T-cell (primary cell): ENCODE measurements at regions not wholly inside any gene's neighbourhood (a gene's known extent, or its start where the extent isn't known, plus 50 kb on each side); places are given as distances from the start of the nearest gene placed in this dataset.

ENCODE experiments used
- ATAC-seq, 4 experiments: fragments of 200-7000 bp in 3 of 4; fragments of 150-1000 bp in 1 of 4; cut with Tn5 transposase; replicated peaks in 1 of 4; 1 replicate in 3 of 4; 2 replicates in 1 of 4; pipeline ENCODE4 v1.10.0; 2021; ENCODE audit warnings: moderate library complexity in 3 of 4, mild to moderate bottlenecking in 2 of 4, moderate number of reproducible peaks in 1 of 4
- CTCF ChIA-PET, 2 donors: fragments of 300-600 bp; sonication (Branson Sonifier 250); formaldehyde crosslinking; loops; one replicate each; lab custom pipeline; 2022; ENCODE audit warnings: antibody characterized with exemption in 2 of 2; lab: Charles Lee
- POLR2A ChIA-PET, 2 donors: fragments of 300-600 bp; sonication (Branson Sonifier 250); formaldehyde crosslinking; loops; one replicate each; lab custom pipeline; 2022; ENCODE audit warnings: antibody characterized with exemption in 2 of 2; lab: Charles Lee
- DNase-seq, 35 experiments: peaks; one replicate each; pipeline versions ENCODE4 v3.0.0 to v3.0.0-alpha.2; 2013 to 2023
- H3K27ac ChIP-seq: one replicate; pipeline ENCODE4 v1.5.1; 2013; ENCODE audit warnings: low read length
- H3K27me3 ChIP-seq, 2 experiments: replicated peaks in 1 of 2; 1 replicate in 1 of 2; 2 replicates in 1 of 2; pipeline versions ENCODE4 v1.6.1 to v1.7.0; 2013; ENCODE audit warnings: low read length in 1 of 2, mixed read lengths in 1 of 2; ENCODE audit not compliant: control insufficient read depth in 2 of 2, insufficient read depth in 2 of 2; ENCODE audit errors: extremely low read depth in 1 of 2
- H3K36me3 ChIP-seq, 2 donors: 1 replicate in 1 of 2; 2 replicates in 1 of 2; pipeline versions ENCODE4 v1.6.1 to v1.7.0; 2013; ENCODE audit warnings: low read length in 1 of 2; ENCODE audit not compliant: control insufficient read depth in 2 of 2, insufficient read depth in 1 of 2; ENCODE audit errors: extremely low read depth in 1 of 2
- H3K4me1 ChIP-seq, 2 experiments: 1 replicate in 1 of 2; 2 replicates in 1 of 2; pipeline versions ENCODE4 v1.6.1 to v1.7.0; 2013; ENCODE audit warnings: low read length in 2 of 2, mixed read lengths in 1 of 2; ENCODE audit not compliant: insufficient read depth in 2 of 2, control insufficient read depth in 1 of 2; ENCODE audit errors: extremely low read depth in 1 of 2
- H3K4me3 ChIP-seq, 2 donors: 1 replicate in 1 of 2; 2 replicates in 1 of 2; pipeline versions ENCODE4 v1.5.1 to v1.7.0; 2013; ENCODE audit warnings: mild to moderate bottlenecking in 2 of 2, low read length in 1 of 2, moderate library complexity in 1 of 2; ENCODE audit not compliant: control insufficient read depth in 1 of 2; ENCODE audit errors: extremely low read depth in 1 of 2
- H3K9me3 ChIP-seq: 2 replicates; pipeline ENCODE4 v1.7.0; 2013
- H3K27ac Mint-ChIP-seq, 2 donors: one replicate each; pipeline ENCODE4 v1.8.0; 2020 to 2021; ENCODE audit warnings: mild to moderate bottlenecking in 2 of 2, mixed read lengths in 2 of 2
- H3K27me3 Mint-ChIP-seq, 2 donors: one replicate each; pipeline ENCODE4 v1.8.0; 2021 to 2022; ENCODE audit warnings: mixed read lengths in 2 of 2
- H3K36me3 Mint-ChIP-seq: one replicate; pipeline ENCODE4 v1.8.0; 2021; ENCODE audit warnings: mixed read lengths
- H3K4me1 Mint-ChIP-seq, 3 donors: one replicate each; pipeline ENCODE4 v1.8.0; 2020 to 2022; ENCODE audit warnings: mixed read lengths in 3 of 3, mild to moderate bottlenecking in 1 of 3
- H3K4me3 Mint-ChIP-seq, 3 donors: one replicate each; pipeline ENCODE4 v1.8.0; 2020 to 2022; ENCODE audit warnings: mild to moderate bottlenecking in 3 of 3, mixed read lengths in 3 of 3, moderate library complexity in 3 of 3
- H3K9me3 Mint-ChIP-seq, 3 donors: one replicate each; pipeline ENCODE4 v1.8.0; 2020 to 2022; ENCODE audit warnings: mixed read lengths in 3 of 3
- WGBS: methylation state at CpG from one replicate; pipeline ENCODE4 v1.1.5; 2013; ENCODE audit warnings: missing lambda C conversion rate; ENCODE audit not compliant: insufficient coverage; 5-methylcytosine and 5-hydroxymethylcytosine counted together

DNA sequence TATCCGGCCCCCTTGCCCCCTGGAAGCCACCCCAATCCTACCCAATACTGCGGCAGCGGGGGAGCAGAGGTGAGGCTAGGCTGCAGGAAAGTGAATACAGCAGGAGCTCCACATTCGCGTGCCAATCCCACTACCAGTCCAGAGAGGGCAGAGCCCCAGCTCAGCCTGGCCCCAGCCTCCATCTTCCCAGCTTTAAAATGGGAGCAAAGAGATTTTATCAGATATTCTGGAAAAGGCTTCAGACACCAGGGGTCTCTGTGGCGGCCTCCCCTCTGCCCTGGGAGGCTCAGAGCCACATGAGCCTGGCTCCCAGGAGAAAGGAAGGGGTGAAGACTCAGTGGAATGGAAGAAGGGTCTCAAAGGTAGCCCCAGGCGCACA lies 72.7 kb downstream of the NCOR2 start:
- peaks cover 21 to 22% of the 10 kb centered on the region in 2 donors for H3K36me3 ChIP-seq
- ChIA-PET POLR2A (no interaction called here), CTCF (no interaction called here)
- no peak overlapping the region for H3K4me3 ChIP-seq
- no peaks in the 10 kb centered on the region for H3K9me3 Mint-ChIP-seq
- no peak overlapping the region for H3K27ac ChIP-seq
- H3K4me1 Mint-ChIP-seq = peaks cover 47 to 55% (median 54%) of the 10 kb centered on the region in 3 donors
- H3K4me1 ChIP-seq = peaks cover 2 to 48% of the 10 kb centered on the region in 2 experiments
- ATAC-seq (no peak), DNase-seq (no peak)
- H3K27ac Mint-ChIP-seq = peak overlapping the region in 1 of 2 donors; percentile 22
- H3K36me3 Mint-ChIP-seq = peaks cover 3% of the 10 kb centered on the region
- no peaks in the 10 kb centered on the region for H3K27me3 Mint-ChIP-seq
- H3K9me3 ChIP-seq = no peaks in the 10 kb centered on the region
- no peak overlapping the region for H3K4me3 Mint-ChIP-seq
- no peaks in the 10 kb centered on the region for H3K27me3 ChIP-seq
- 83% methylated on average over 1 of the region's 7 CpGs for WGBS

DNA sequence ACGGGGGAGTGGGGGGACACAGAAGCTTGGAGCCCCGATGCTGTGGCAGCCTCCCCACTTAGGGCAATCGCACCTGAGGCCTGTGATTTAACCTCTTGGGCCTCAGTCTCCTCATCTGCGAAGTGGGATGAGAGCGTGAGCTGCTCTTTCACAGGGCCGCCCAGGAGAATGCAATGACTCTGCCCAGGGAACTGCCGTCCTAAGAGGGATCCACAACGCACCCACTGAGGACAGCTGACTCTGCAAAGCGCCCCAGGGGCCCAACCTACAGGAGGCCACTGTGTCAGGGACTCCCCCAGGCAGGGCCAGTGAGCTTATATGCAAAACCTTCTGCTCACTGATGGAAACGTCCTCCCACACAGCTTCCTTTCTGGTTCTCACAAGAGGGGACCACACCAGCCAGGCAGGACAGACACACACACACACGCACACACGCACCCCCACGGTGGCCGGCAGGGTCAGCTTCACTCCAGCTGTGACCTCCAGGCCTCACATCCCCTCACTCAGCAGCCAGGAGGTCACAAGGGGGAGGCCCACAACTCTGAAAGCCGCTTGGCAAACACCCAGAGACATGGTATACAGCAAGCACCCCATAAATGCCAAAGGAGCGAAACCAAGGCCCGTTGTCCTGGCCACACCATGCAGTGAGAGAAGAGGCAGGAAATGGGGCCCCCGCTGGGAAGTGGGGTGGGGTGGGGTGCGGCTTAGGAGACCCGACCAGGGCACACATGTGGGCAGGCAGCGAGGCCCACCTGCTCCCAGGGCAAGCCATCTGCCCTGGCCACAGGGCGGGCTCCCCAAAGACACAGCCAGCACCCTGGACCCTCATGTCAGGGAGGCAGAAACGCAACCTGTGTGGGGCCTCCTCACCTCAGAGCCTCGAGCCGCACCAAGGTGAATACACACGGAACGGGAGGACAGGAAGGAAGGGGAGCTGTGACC lies 73.3 kb downstream of the NCOR2 start:
- Histone ChIP-seq H3K36me3 (peaks cover 21 to 24% of the 10 kb centered on the region in 2 donors), H3K4me1 (peaks cover 2 to 45% of the 10 kb centered on the region in 2 experiments), H3K4me3 (no peak overlapping the region), H3K9me3 (no peaks in the 10 kb centered on the region), H3K27me3 (no peaks in the 10 kb centered on the region), H3K27ac (no peak overlapping the region)
- H3K36me3 Mint-ChIP-seq = peaks cover 6% of the 10 kb centered on the region
- CTCF ChIA-PET = interaction anchor here (0.6 kb wide), 2 partner anchors 51 to 407 kb away, joined by 3 to 9 read pairs; no protein-coding TSS in a partner anchor
- WGBS = 41% methylated on average over 23 of the region's 27 CpGs
- peak overlapping the region in 2 of 3 donors; percentile 15 to 36 for H3K4me3 Mint-ChIP-seq
- no peaks in the 10 kb centered on the region for H3K27me3 Mint-ChIP-seq
- H3K4me1 Mint-ChIP-seq = peaks cover 40 to 50% (median 47%) of the 10 kb centered on the region in 3 donors
- POLR2A ChIA-PET = no interaction called here
- peak in 1 of 35 experiments; percentile 11 for DNase-seq
- H3K27ac Mint-ChIP-seq = peak overlapping the region; percentile 58 to 84
- H3K9me3 Mint-ChIP-seq = no peaks in the 10 kb centered on the region
- peak; percentile 14 to 30 (median 23) for ATAC-seq

GRCh38 chr12:124492879-124493808 lies 74.3 kb downstream of the NCOR2 start:
- Mint-ChIP-seq H3K4me1 (peaks cover 32 to 43% (median 41%) of the 10 kb centered on the region in 3 donors), H3K27me3 (no peaks in the 10 kb centered on the region), H3K9me3 (no peaks in the 10 kb centered on the region), H3K27ac (peak overlapping the region in 1 of 2 donors; percentile 84), H3K36me3 (peaks cover 6% of the 10 kb centered on the region), H3K4me3 (no peak overlapping the region)
- DNase-seq = no peak
- POLR2A ChIA-PET = interaction anchor here in 1 of 2 donors (0.6 kb wide), 1 partner anchor 162 kb away, joined by 6 read pairs; no protein-coding TSS in a partner anchor
- CTCF ChIA-PET = interaction anchor here in 1 of 2 donors (0.6 kb wide), 1 partner anchor 407 kb away, joined by 3 read pairs; no protein-coding TSS in a partner anchor
- Histone ChIP-seq H3K27ac (no peak overlapping the region), H3K27me3 (no peaks in the 10 kb centered on the region), H3K9me3 (no peaks in the 10 kb centered on the region), H3K4me1 (peaks cover 2 to 41% of the 10 kb centered on the region in 2 experiments), H3K36me3 (peaks cover 24 to 25% of the 10 kb centered on the region in 2 donors), H3K4me3 (no peak overlapping the region)
- 87% methylated on average over 15 of the region's 17 CpGs for WGBS
- no peak for ATAC-seq

DNA sequence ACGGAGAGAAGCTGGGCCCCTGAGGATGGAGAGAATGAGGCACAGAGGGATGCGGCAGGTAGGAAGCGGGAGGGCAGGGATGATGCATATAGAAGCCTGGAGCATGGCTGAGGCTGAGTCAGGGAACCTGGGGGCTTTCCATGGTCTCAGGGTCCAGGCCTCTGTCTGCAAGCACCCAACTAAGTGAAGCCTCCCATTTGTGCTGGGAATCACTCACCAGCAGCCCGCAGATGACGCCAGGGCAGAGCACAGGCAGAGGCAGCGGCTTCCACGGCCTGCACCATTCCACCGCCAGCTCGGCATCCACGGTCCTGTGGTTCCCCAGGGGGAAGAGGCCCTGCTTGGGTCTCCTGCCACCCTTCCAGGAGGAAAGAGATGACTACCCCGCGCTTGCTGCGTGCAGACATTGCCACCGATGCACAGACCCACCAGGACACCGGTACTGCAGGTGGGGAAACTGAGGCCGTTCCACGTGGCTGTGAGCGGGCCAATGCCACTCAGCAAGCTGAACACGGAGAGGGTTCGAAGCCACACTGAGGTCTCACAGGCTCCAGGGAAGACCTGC lies 75.5 kb downstream of the NCOR2 start:
- Mint-ChIP-seq H3K4me3 (no peak overlapping the region), H3K36me3 (peaks cover 6% of the 10 kb centered on the region), H3K27me3 (no peaks in the 10 kb centered on the region), H3K27ac (no peak overlapping the region), H3K4me1 (peaks cover 31 to 35% (median 32%) of the 10 kb centered on the region in 3 donors), H3K9me3 (no peaks in the 10 kb centered on the region)
- ATAC-seq (no peak), DNase-seq (no peak)
- H3K27ac ChIP-seq = no peak overlapping the region
- H3K27me3 ChIP-seq = no peaks in the 10 kb centered on the region
- H3K4me1 ChIP-seq = peaks cover 2 to 36% of the 10 kb centered on the region in 2 experiments
- no peak overlapping the region for H3K4me3 ChIP-seq
- ChIA-PET CTCF (no interaction called here), POLR2A (interaction anchor here in 1 of 2 donors (0.6 kb wide), 1 partner anchor 163 kb away, joined by 6 read pairs; no protein-coding TSS in a partner anchor)
- H3K9me3 ChIP-seq = no peaks in the 10 kb centered on the region
- peaks cover 24 to 25% of the 10 kb centered on the region in 2 donors for H3K36me3 ChIP-seq
- 96% methylated on average over 20 of the region's 20 CpGs for whole genome bisulfite sequencing

- ChIA-PET CTCF (no interaction called here), POLR2A (no interaction called here)
- Histone ChIP-seq H3K4me3 (no peak overlapping the region), H3K27ac (no peak overlapping the region), H3K36me3 (peaks cover 24 to 25% of the 10 kb centered on the region in 2 donors), H3K9me3 (no peaks in the 10 kb centered on the region), H3K27me3 (no peaks in the 10 kb centered on the region), H3K4me1 (peaks cover 2 to 30% of the 10 kb centered on the region in 2 experiments)
- WGBS = 97% methylated on average over 7 of the region's 7 CpGs
- Mint-ChIP-seq H3K9me3 (no peaks in the 10 kb centered on the region), H3K36me3 (peaks cover 6% of the 10 kb centered on the region), H3K4me3 (no peak overlapping the region), H3K4me1 (peaks cover 28 to 32% (median 31%) of the 10 kb centered on the region in 3 donors), H3K27me3 (no peaks in the 10 kb centered on the region), H3K27ac (no peak overlapping the region)
- DNase-seq (no peak), ATAC-seq (no peak)
Measured at GRCh38 chr12:124491310-124491709, 76.1 kb downstream of the NCOR2 start.
